A673 (cell line): ENCODE measurements at regions not wholly inside any gene's neighbourhood (a gene's known extent, or its start where the extent isn't known, plus 50 kb on each side); places are given as distances from the start of the nearest gene placed in this dataset.

Experiments used
- BruUV-seq: library from RNA; stranded (reverse); fragments of 400-500 nt; replicated peaks from 2 replicates; lab custom pipeline; 2021; lab: Mats Ljungman, UMichigan
- CTCF ChIA-PET: fragments of 300-600 bp; sonication (Branson Sonifier 250); formaldehyde crosslinking; loops from one replicate; lab custom pipeline; 2022; ENCODE audit warnings: antibody characterized with exemption; lab: Charles Lee
- POLR2A ChIA-PET: fragments of 300-600 bp; sonication (Branson Sonifier 250); formaldehyde crosslinking; loops from one replicate; lab custom pipeline; 2022; ENCODE audit warnings: antibody characterized with exemption; ENCODE audit not compliant: low non-redundant PET; lab: Charles Lee
- DNase-seq: peaks from one replicate; pipeline ENCODE4 v3.0.0-alpha.2; 2015; ENCODE audit warnings: low spot score
- H3K27ac ChIP-seq: fragments of 200-600 bp; sonication (generic); 2 replicates; pipeline ENCODE4 v1.5.1; 2016; ENCODE audit warnings: mixed run types, low read depth, mild to moderate bottlenecking, mixed read lengths, antibody characterized with exemption, low read length; ENCODE audit not compliant: poor library complexity, severe bottlenecking
- H3K27me3 ChIP-seq: fragments of 200-600 bp; sonication (generic); replicated peaks from 2 replicates; pipeline ENCODE4 v1.6.1; 2017; ENCODE audit warnings: mixed run types, low read depth, mild to moderate bottlenecking, mixed read lengths, antibody characterized with exemption, low read length; ENCODE audit not compliant: insufficient read depth, poor library complexity
- H3K36me3 ChIP-seq: fragments of 200-600 bp; sonication (generic); 2 replicates; pipeline ENCODE4 v1.6.1; 2016; ENCODE audit warnings: mixed run types, mild to moderate bottlenecking, mixed read lengths, antibody characterized with exemption, low read length; ENCODE audit not compliant: insufficient read depth, poor library complexity, severe bottlenecking
- H3K4me1 ChIP-seq: fragments of 200-600 bp; sonication (generic); 2 replicates; pipeline ENCODE4 v1.6.1; 2017; ENCODE audit warnings: mixed run types, mild to moderate bottlenecking, mixed read lengths, antibody characterized with exemption, low read length; ENCODE audit not compliant: insufficient read depth, poor library complexity, severe bottlenecking
- H3K4me3 ChIP-seq: fragments of 200-600 bp; sonication (generic); 2 replicates; pipeline ENCODE4 v1.5.1; 2016; ENCODE audit warnings: low read depth, mixed run types, mild to moderate bottlenecking, mixed read lengths, low read length; ENCODE audit not compliant: poor library complexity, severe bottlenecking
- H3K9me3 ChIP-seq: fragments of 200-600 bp; sonication (generic); 2 replicates; pipeline ENCODE4 v1.6.1; 2016; ENCODE audit warnings: mixed run types, low read depth, mild to moderate bottlenecking, mixed read lengths, antibody characterized with exemption, low read length; ENCODE audit not compliant: poor library complexity, severe bottlenecking
- EZH2 ChIP-seq: fragments of 200-600 bp; sonication (generic); IDR thresholded peaks from 2 replicates; pipeline ENCODE4 v1.6.1; 2017; ENCODE audit warnings: borderline replicate concordance, low read depth, mild to moderate bottlenecking, mixed read lengths, antibody characterized with exemption, low read length; ENCODE audit not compliant: poor library complexity, severe bottlenecking
- intact Hi-C: fragments of 100-400 bp; cut with micrococcal nuclease; formaldehyde crosslinking; loops from one replicate; pipeline ENCODE4 v1.10.0; 2022; ENCODE audit not compliant: unreplicated experiment
- TF ChIP-seq, protein P1 (sequence below): fragments of 300-800, 200-600 bp; sonication (generic); conservative IDR thresholded peaks from 2 replicates; pipeline ENCODE4 v1.5.1; 2017; ENCODE audit warnings: low read depth, mild to moderate bottlenecking, antibody characterized with exemption, low read length, moderate library complexity, mixed read lengths

- Histone ChIP-seq H3K27ac (peak overlapping the region; percentile 64), H3K36me3 (no peaks in the 10 kb centered on the region), H3K4me1 (peaks cover 52% of the 10 kb centered on the region), H3K4me3 (no peak overlapping the region), H3K9me3 (peaks cover 6% of the 10 kb centered on the region), H3K27me3 (no peaks in the 10 kb centered on the region)
- ChIA-PET CTCF (no interaction called here), POLR2A (interaction anchor here (0.6 kb wide), 1 partner anchor 1752 kb away, joined by 14 read pairs; no protein-coding TSS in a partner anchor)
- intact Hi-C loops: no loop called here
- TF ChIP-seq, protein P1, sequence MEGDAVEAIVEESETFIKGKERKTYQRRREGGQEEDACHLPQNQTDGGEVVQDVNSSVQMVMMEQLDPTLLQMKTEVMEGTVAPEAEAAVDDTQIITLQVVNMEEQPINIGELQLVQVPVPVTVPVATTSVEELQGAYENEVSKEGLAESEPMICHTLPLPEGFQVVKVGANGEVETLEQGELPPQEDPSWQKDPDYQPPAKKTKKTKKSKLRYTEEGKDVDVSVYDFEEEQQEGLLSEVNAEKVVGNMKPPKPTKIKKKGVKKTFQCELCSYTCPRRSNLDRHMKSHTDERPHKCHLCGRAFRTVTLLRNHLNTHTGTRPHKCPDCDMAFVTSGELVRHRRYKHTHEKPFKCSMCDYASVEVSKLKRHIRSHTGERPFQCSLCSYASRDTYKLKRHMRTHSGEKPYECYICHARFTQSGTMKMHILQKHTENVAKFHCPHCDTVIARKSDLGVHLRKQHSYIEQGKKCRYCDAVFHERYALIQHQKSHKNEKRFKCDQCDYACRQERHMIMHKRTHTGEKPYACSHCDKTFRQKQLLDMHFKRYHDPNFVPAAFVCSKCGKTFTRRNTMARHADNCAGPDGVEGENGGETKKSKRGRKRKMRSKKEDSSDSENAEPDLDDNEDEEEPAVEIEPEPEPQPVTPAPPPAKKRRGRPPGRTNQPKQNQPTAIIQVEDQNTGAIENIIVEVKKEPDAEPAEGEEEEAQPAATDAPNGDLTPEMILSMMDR: no peak
- no peak for TF ChIP-seq EZH2
- no TSS peak for BruUV-seq
- no peak for DNase-seq
These were observed 255.2 kb upstream of the CD180 start for GRCh38 chr5:67451640-67452279.

DNA sequence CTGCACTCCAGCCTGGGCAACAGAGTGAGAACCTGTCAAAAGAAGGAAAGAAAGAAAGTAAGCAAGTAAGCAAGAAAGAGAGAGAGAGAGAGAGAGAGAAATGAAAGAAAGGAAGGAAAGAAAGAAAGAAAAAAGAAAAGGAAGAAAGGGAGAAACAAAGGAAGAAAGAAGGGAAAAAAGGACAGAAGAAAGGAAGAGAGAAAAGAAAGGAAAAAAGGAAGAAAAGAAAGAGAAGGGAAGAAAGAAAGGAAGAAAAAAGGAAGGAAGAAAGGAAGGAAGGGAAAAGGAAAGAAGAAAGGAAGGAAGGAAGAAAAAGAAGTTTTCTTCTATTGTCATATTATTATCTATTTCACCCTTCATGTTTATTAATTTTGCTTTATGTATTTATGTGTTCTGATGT is 251.1 kb upstream of the CD180 start:
- Histone ChIP-seq H3K4me3 (no peak overlapping the region), H3K36me3 (no peaks in the 10 kb centered on the region), H3K27ac (no peak overlapping the region), H3K9me3 (peaks cover 27% of the 10 kb centered on the region), H3K27me3 (no peaks in the 10 kb centered on the region), H3K4me1 (peaks cover 21% of the 10 kb centered on the region)
- DNase-seq: no peak
- TF ChIP-seq EZH2: no peak
- TF ChIP-seq, protein P1: no peak
- BruUV-seq: no TSS peak
- CTCF ChIA-PET: no interaction called here
- intact Hi-C loops: no loop called here
- POLR2A ChIA-PET: no interaction called here

DNA sequence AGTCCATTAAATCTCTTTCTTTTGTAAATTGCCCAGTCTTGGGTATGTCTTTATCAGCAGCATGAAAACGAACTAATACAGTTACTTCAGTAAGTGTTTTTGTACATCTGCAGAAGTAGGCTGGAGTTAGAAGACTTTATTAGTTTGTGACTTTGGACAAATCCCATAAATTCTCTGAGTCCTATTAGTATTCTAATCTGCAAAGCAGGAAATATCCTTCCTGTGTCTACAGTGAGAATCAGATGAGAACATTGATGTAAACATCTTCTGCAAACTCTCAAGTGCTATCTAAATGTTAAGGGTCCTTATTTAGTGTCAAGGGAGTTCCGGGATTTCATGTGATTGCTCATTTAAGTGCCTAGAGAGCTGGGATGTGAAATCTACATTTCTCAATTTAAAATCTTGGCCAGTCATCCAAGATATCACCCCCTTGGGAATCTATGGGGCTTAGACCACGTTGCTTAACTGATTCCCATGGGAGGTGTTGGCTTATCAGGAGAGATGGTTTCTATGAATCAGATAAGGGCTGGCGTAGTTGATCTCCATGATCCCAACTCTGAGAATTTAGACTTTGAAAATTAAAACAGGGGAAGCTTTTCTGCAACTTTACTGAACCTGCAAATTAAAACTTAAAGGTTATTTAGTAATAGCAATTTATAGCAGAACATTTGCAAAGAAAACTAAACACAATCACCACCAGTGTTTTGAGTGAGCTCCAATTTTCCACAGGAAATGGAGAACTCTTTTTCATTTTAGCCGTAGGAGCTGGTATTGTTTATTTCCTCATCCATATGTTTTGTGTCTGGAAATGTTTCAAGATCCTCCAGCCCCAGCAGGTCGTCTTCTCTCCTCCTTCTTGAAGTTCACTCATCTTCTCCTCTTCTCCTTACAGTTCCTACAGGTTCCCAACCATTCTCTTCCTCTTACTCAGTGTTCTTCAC is 241.6 kb upstream of the CD180 start:
- Histone ChIP-seq H3K36me3 (no peaks in the 10 kb centered on the region), H3K9me3 (peaks cover 14% of the 10 kb centered on the region), H3K4me3 (no peak overlapping the region), H3K4me1 (peaks cover 45% of the 10 kb centered on the region), H3K27me3 (no peaks in the 10 kb centered on the region), H3K27ac (peak overlapping the region; percentile 79)
- TF ChIP-seq, protein P1: no peak
- no peak for TF ChIP-seq EZH2
- peak; percentile 99 for DNase-seq
- POLR2A ChIA-PET: interaction anchor here (0.6 kb wide), 3 partner anchors 12 to 756 kb away, joined by 5 to 9 read pairs (median 6); no protein-coding TSS in a partner anchor
- BruUV-seq: no TSS peak
- intact Hi-C loops: loop anchor here (5.0 kb wide), 1 partner anchor 191 kb away; no protein-coding TSS in a partner anchor
- CTCF ChIA-PET: no interaction called here
